ENCODE measurements at regions not wholly inside any gene's neighbourhood (a gene's known extent, or its start where the extent isn't known, plus 50 kb on each side); places are given as distances from the start of the nearest gene placed in this dataset.

GRCh38 chr3:44100298-44100695 is 141.4 kb upstream of the TOPAZ1 start:
- no peak for DNase-seq

DNA sequence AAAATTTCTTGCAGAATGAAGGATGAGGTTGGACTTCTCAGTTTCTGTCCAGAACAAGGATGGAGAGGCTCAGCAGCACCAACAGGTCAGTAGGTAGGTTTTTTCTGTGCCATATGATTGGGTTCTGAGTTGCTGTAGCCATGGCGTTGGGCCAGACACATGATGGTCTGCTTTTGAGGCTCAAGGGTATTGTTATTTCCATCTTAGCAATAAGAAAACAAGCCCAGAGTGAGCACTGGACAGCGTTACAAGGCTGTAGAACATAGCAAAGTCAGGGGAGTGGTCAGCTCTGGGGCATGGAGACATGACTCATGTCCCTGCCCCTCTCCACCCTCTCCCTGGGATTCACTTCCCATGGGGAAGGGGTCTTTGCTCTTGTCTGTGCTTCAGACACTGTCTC is 137.6 kb upstream of the TOPAZ1 start:
- DNase-seq: no peak

DNA sequence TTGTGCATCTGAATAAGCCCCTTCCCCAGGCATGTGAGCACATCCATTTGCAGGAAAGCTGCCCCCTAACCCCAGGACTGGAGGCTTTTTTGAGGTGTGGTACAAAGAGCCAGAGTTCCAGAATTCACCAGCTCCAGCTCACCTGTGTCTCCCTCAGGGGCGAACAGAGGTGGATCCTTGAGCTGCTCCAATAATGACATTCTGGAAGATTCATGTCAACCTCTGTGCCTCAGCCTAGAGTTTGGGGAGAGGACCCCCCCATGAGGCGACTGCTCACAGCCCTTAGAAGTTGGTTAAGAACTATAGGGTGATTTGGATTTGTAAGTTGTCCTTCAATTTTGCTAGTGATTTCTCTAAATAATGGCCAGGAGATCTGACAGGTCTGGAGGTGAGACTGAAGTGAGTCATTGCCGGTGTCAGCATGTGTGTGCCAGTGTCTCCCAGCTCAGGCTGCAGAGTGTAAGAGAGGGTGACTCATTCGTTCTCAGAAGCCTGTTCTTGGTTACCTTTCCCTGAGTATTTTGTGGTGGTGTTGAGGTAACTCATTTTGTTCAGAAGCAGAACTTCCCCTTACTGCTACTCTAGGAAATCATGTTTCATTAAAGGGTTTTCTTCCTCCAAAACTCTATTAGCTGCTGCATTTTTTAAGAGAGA is 136.9 kb upstream of the TOPAZ1 start:
- no peak for DNase-seq

- no peak for DNase-seq
Observed at GRCh38 chr3:44105571-44105970, 136.1 kb upstream of the TOPAZ1 start.

DNA sequence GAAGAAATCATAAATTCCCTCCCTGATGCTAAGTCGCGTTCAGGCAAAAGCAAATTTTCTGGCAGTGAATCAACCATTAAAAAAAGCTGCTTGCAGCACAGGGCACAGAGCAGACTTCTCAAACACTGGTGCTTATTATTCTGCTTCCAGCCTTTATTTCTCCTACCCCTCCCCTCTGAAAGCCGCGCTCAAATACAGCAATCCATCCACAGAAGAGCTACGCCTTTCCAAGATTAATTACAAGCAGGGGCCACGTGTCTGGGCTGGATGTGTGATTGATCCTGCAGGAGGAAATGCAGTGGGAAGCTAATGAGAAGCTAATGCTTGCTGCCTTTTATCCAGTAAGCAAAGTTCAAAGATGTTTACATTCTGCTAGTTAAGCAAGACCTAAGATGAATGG is 134.9 kb upstream of the TOPAZ1 start:
- DNase-seq: no peak

DNA sequence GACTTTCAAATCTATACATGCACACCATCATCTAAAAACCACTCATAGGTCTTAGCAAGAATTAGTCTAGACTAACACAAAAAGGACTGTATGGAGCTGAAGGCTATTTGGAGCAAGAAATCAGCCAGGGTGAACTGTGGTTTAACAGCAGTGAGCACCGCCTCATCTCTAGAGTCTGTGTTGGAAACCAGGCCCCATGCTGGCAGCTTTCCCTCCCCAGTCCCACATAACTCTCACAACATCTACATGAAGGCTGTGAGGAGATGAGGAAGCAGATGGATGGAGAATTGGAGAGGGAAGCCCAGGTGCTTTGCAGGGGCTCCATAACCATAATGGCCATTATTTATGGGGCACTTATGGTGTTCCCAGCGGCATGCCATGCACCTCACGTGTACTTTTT is 133.2 kb upstream of the TOPAZ1 start:
- no peak for DNase-seq

DNA sequence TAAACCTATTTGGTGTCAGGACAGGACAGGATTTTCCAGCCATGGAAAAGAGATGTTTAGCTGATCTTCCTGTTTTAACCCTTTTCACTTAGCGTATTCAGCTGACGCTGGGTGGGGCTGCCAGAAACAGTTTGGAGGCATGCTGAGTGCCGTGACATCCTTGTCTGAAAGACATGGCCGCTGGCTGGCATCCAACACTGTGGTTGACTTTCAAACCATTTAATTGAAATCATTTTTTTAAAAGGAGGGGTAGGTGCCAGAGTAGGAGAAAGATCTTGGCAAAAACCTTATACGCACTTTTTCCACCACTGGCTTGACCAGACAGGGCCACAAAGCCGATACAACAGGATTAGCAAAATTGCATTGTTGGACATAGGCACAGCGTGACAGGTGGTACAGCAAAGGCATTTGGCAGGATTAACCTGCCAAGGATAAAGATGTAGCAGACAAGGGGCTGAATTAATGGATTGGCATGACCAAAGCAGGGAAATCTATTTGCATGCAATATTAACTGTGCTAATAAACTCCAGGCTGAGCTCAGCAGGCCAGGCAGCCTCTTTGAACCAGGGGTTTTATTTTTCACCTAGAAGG is 131.8 kb upstream of the TOPAZ1 start:
- DNase-seq: no peak

DNA sequence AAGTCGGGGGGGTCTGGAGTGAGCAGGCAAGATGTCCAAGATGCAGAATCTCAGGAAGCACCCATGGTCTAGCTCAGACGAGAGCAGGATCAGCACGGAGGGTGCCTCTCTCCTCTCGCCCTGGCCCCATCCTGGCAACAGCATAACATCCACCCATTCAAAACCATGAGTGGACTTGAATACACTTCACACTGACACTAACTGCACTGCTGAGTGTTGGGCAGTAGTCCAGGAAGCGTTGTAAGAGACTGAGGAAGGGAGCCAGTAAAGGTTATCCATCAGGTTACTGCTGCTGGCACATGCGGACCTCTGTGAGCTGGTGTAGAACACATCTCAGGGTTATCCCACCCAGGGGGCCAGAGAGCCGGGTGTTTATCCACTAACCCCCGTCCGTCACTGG is 131.0 kb upstream of the TOPAZ1 start:
- DNase-seq: no peak

DNA sequence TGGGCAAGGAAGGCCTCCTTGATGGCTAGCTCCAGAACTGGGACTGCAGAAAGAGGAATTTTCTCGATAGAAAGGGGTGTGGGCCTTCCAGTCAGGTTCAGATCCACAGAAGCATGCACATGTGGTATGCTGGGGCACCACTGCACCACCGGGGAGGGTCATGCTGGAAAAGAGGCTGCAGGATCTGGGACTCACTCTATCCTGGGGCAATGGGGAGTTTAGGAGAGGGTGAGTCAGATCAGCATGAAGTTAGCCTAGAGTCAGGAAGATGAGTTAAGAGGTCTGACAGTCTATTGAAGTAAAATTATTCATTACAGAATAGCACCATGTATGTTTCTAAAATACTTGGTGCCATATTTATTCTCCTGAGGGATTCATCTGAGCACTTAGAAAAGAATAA is 130.2 kb upstream of the TOPAZ1 start:
- no peak for DNase-seq

DNA sequence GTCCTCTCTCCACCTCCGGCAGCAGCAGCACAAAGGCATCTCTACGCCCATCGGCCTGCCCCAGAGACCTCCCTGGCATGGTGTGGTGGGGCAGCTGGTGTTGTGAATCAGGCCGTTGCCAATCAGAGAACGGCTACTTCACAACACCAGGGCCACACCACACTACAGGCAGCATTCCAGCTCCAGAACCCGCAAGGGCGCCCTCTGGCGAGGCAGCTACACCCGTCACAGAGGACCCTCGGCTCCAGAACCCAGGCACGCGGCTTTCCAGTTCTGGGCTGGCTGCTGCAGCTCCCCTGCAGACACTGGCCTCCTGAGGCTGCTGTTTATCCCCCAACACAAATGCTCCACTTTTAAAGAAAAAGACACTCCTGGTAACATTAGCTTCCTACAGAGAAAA is 127.5 kb upstream of the TOPAZ1 start:
- DNase-seq: peak; percentile 13

- no peak for DNase-seq
Observed at GRCh38 chr3:44117239-44117638, 124.4 kb upstream of the TOPAZ1 start.

DNA sequence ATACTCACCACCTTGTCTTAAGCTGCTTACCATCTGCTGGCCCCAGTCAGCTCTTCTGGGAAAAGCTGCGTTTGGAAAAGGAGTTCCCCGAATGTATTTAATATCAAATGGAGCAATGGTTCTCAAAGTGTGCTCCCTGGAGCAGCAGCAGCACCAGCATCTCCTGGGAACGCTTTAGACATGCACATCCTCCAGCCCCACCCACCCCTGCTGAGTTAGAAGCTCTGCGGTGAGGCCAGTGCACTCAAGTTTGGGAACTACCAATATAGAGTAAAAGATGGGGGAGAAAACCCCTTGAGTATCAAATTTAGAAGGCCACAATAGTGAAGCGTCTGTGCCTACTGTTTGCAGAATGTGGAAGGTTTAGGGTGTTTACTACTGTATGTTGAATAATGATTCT is 124.0 kb upstream of the TOPAZ1 start:
- DNase-seq: no peak

- no peak for DNase-seq
Observed at GRCh38 chr3:44120721-44121582, 120.7 kb upstream of the TOPAZ1 start.

- DNase-seq: no peak
Observed at GRCh38 chr3:44125246-44125645, 116.4 kb upstream of the TOPAZ1 start.

- DNase-seq: no peak
Observed at GRCh38 chr3:44125882-44126281, 115.8 kb upstream of the TOPAZ1 start.

GRCh38 chr3:44128057-44128775 is 113.5 kb upstream of the TOPAZ1 start:
- no peak for DNase-seq

DNA sequence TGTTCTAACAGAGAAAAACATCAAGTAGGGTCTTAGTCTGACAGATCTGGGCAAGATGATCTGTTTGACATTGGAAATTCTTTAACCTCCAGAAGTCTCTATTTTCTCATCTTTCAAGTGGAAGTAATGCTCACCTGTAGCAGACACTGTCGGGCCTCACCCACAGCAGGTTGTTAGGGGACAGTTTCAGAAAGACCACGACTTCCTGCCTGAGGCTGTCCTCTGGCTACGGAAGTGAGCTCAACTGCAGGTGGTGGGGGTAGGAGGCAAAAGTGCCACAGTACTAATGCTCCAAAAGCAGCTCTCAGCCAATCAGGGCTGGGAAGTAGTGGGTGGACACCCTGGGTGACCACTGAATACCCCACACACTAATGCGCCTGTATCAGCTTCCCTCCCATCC is 111.4 kb upstream of the TOPAZ1 start:
- DNase-seq: no peak

- DNase-seq: no peak
Observed at GRCh38 chr3:44132061-44132460, 109.6 kb upstream of the TOPAZ1 start.

GRCh38 chr3:44132593-44132992 is 109.1 kb upstream of the TOPAZ1 start:
- DNase-seq: no peak

DNA sequence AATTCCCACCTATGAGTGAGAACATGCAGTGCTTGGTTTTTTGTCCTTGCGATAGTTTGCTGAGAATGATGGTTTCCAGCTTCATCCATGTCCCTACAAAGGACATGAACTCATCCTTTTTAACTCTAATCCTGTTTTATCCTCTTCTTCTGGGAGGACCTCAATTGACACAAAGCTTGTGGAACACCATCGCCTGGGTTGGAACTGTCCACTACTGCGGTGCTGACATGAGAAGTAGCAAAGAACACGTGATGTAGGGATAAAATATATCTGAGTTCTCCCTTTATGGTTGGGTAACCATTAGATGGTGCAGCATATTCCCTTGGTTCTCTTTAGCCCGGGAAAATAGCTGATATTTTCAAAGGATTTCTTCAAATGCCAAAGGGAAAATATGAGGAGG is 105.3 kb upstream of the TOPAZ1 start:
- DNase-seq: no peak

DNA sequence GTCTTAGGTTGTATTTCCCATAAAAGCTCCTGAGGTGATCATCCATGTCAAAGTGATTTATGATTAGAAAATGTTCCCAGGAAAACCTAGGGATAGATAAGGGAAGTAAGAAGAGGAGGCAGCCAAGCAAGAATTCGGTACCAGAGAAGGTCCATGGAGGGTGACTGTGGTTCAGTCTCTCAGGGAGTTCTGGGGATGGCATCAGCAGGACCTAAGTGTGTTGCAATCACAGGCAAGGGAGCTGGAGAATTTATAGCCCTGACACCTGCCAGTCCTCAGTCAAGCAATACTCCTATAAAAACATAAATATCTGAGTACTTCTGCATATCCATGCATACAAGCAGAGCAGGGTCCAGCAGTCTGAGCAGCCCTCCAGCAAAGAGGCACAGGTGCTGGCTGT is 95.6 kb upstream of the TOPAZ1 start:
- DNase-seq: no peak

- no peak for DNase-seq
Observed at GRCh38 chr3:44159696-44160300, 81.9 kb upstream of the TOPAZ1 start.

DNA sequence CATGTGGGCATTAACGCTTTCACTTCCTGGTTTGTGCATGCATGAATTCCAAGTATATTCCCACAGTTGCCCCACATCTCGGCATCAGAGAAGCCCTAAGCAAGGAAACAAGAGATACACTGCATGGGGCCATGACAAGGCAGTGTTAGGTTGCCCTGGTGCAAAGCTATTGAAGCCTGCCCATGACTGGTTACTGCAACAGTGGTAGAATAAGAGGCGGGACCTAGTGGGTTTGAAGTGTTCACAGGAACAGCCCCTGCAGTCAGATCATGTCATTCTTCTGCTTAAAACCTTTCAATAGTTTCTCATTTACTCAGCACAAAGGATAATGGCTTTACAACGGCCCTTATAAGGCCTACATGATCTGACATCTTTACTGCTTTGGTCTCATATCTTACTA is 80.9 kb upstream of the TOPAZ1 start:
- DNase-seq: no peak
